ENCODE measurements at regions not wholly inside any gene's neighbourhood (a gene's known extent, or its start where the extent isn't known, plus 50 kb on each side); places are given as distances from the start of the nearest gene placed in this dataset.

DNA sequence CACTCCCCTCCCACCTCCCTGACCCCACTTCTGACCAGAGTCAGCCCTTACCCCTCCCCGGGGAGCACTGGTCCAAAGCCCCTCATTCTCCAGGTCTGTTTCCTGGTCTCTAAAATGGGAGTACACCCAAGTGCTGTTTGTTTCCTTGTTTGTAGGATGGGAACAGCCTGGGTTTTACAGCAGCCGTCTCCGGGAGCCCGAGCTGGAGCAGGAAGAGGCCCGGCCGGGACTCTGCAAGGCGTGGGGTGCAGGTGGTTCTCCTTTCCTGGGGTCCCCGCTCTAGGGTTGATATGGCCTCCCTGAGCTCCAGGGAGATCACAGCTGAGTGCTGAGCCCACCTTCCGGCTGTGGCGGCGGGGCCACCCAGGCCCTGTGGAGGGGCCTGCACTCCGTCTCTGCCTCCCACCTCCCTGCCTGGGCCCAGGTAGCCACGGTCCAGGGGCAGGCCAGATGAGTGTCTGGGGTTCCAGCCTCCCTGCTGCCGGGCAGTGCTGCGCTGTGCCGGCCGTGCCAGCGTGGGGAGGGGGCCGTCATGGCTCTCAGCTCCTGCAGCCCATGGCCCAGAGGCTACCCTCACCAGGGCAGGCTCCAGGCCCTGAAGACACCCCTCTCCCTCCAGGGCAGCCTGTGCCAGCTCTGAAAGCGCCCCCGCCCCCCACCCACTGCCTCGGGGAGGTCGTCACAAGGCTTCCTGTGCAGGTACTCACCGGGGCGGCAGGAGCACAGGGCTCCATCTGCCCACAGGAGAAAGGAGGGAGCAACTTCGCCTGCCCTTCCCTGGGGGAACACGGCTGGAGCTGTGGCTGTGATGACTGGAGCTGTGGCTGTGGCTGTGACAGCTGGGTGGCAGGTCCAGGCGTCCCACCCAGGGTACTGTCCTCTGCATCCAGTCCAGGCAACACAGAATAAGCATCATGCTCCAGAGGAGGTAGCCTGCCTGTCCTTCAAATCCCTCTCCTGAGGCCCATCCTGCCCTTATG lies 98.8 kb downstream of the ADRA2C start:
- no peak for TF ChIP-seq POLR2A (IDR thresholded peaks at IDR 0.05; ENCODE audit: low read length)
- no peak for TF ChIP-seq GATA1 (IDR thresholded peaks at IDR 0.05; ENCODE audit: low read depth, low read length)

Measured in erythroblast (primary cell).